GM23338 (cell line): ENCODE measurements at regions not wholly inside any gene's neighbourhood (a gene's known extent, or its start where the extent isn't known, plus 50 kb on each side); places are given as distances from the start of the nearest gene placed in this dataset.
A peak's percentile ranks its signal among the peaks of the same experiment; 100 is the strongest.

Experiments used
- ATAC-seq: fragments of 200-7000 bp; cut with Tn5 transposase; 3 replicates; pipeline ENCODE4 v1.9.1; 2020
- DNase-seq: peaks from one replicate; pipeline ENCODE4 v3.0.0-alpha.2; 2015; ENCODE audit warnings: low spot score
- H2AFZ ChIP-seq: fragments of 200-600 bp; sonication (generic); 2 replicates; pipeline ENCODE4 v1.8.0; 2016; ENCODE audit warnings: antibody characterized with exemption, mild to moderate bottlenecking, moderate library complexity
- H3F3A ChIP-seq: fragments of 200-600 bp; sonication (generic); replicated peaks from 2 replicates; pipeline ENCODE4 v1.8.0; 2017; ENCODE audit warnings: antibody characterized with exemption, mixed run types, low read depth
- H3K27ac ChIP-seq: fragments of 200-600 bp; sonication (generic); 2 replicates; pipeline ENCODE4 v1.6.1; 2016; ENCODE audit warnings: low read depth
- H3K27me3 ChIP-seq: fragments of 200-600 bp; sonication (generic); 2 replicates; pipeline ENCODE4 v1.8.0; 2016; ENCODE audit warnings: mild to moderate bottlenecking, mixed run types, moderate library complexity; ENCODE audit not compliant: insufficient read depth
- H3K36me3 ChIP-seq: fragments of 200-600 bp; sonication (generic); 2 replicates; pipeline ENCODE4 v1.8.0; 2016; ENCODE audit warnings: mild to moderate bottlenecking; ENCODE audit not compliant: insufficient read depth
- H3K4me1 ChIP-seq: fragments of 200-600 bp; sonication (generic); 2 replicates; pipeline ENCODE4 v1.8.0; 2016; ENCODE audit warnings: mild to moderate bottlenecking, moderate library complexity; ENCODE audit not compliant: insufficient read depth
- H3K4me2 ChIP-seq: fragments of 200-600 bp; sonication (generic); 2 replicates; pipeline ENCODE4 v1.7.1; 2017; ENCODE audit warnings: mixed run types
- H3K4me3 ChIP-seq: fragments of 200-600 bp; sonication (generic); 2 replicates; pipeline ENCODE4 v1.6.1; 2016; ENCODE audit warnings: mixed run types
- H3K79me2 ChIP-seq: fragments of 200-600 bp; sonication (generic); replicated peaks from 2 replicates; pipeline ENCODE4 v1.8.0; 2017; ENCODE audit warnings: mild to moderate bottlenecking; ENCODE audit not compliant: insufficient read depth
- H3K9me2 ChIP-seq: fragments of 200-600 bp; sonication (generic); 2 replicates; pipeline ENCODE4 v1.8.0; 2017; ENCODE audit not compliant: insufficient read depth
- H4K20me1 ChIP-seq: fragments of 200-600 bp; sonication (generic); replicated peaks from 2 replicates; pipeline ENCODE4 v1.8.0; 2017; ENCODE audit warnings: mild to moderate bottlenecking; ENCODE audit not compliant: insufficient read depth
- H3K27ac Mint-ChIP-seq: 2 replicates; pipeline ENCODE4 v1.8.0; 2020; ENCODE audit warnings: inconsistent platforms, mild to moderate bottlenecking, moderate library complexity, mixed read lengths
- H3K27me3 Mint-ChIP-seq: 3 replicates; pipeline ENCODE4 v1.8.0; 2022; ENCODE audit warnings: low read depth, mild to moderate bottlenecking, moderate library complexity, mixed read lengths, inconsistent platforms; ENCODE audit not compliant: insufficient read depth, poor library complexity
- H3K36me3 Mint-ChIP-seq: 3 replicates; pipeline ENCODE4 v1.8.0; 2021; ENCODE audit warnings: low read depth, mild to moderate bottlenecking, inconsistent platforms, moderate library complexity, mixed read lengths
- H3K4me1 Mint-ChIP-seq: 3 replicates; pipeline ENCODE4 v1.8.0; 2020; ENCODE audit warnings: mild to moderate bottlenecking, inconsistent platforms, mixed read lengths
- H3K4me3 Mint-ChIP-seq: 3 replicates; pipeline ENCODE4 v1.8.0; 2021; ENCODE audit warnings: moderate library complexity, mild to moderate bottlenecking, inconsistent platforms, mixed read lengths
- H3K9me3 Mint-ChIP-seq: 3 replicates; pipeline ENCODE4 v1.8.0; 2020; ENCODE audit warnings: moderate library complexity, mild to moderate bottlenecking, inconsistent platforms, mixed read lengths
- CREB1 ChIP-seq: fragments of 250-450 bp; sonication (Bioruptor Pico); IDR thresholded peaks from 2 replicates; pipeline ENCODE4 v1.5.0; 2020; ENCODE audit warnings: low read depth, mild to moderate bottlenecking, moderate library complexity
- EZH2 ChIP-seq: fragments of 200-600 bp; sonication (generic); IDR thresholded peaks from one replicate; pipeline ENCODE4 v1.8.0; 2017; ENCODE audit warnings: antibody characterized with exemption, mild to moderate bottlenecking, low read depth; ENCODE audit not compliant: unreplicated experiment
- EZH2phosphoT487 ChIP-seq: fragments of 200-600 bp; sonication (generic); IDR thresholded peaks from one replicate; pipeline ENCODE4 v1.8.1; 2018; ENCODE audit warnings: antibody characterized with exemption; ENCODE audit not compliant: unreplicated experiment
- JUNB ChIP-seq: IDR thresholded peaks from one replicate; pipeline ENCODE4 v1.6.1; 2016; ENCODE audit warnings: antibody characterized with exemption; ENCODE audit not compliant: unreplicated experiment
- NANOG ChIP-seq: IDR thresholded peaks from 2 replicates; pipeline ENCODE4 v1.6.1; 2016; ENCODE audit warnings: antibody characterized with exemption, borderline replicate concordance
- POLR2AphosphoS5 ChIP-seq: IDR thresholded peaks from 2 replicates; pipeline ENCODE4 v1.6.1; 2016; ENCODE audit warnings: antibody characterized with exemption, low read depth
- STAT1 ChIP-seq: IDR thresholded peaks from one replicate; pipeline ENCODE4 v1.6.1; 2016; ENCODE audit warnings: antibody characterized with exemption; ENCODE audit not compliant: unreplicated experiment
- ZNF331 ChIP-seq: fragments of 250-450 bp; sonication (Bioruptor Pico); IDR thresholded peaks from 2 replicates; pipeline ENCODE4 v1.5.0; 2020; ENCODE audit warnings: low read depth, mild to moderate bottlenecking, moderate library complexity
- TF ChIP-seq, protein P1 (sequence below): IDR thresholded peaks from one replicate; pipeline ENCODE4 v1.6.1; 2018; ENCODE audit warnings: antibody characterized with exemption; ENCODE audit not compliant: unreplicated experiment
- TF ChIP-seq, protein P2 (sequence below), 2 experiments: fragments of 200-600 bp in 1 of 2; sonication (generic) in 1 of 2; conservative IDR thresholded peaks; 2 replicates each; pipeline versions ENCODE4 v1.5.1 to v1.6.1; 2016 to 2017; ENCODE audit warnings: antibody characterized with exemption in 2 of 2, low read depth in 2 of 2, mild to moderate bottlenecking in 2 of 2, moderate library complexity in 1 of 2
- TF ChIP-seq, protein P3 (sequence below): IDR thresholded peaks from 2 replicates; pipeline ENCODE4 v1.6.1; 2016; ENCODE audit warnings: antibody characterized with exemption

GRCh38 chr14:22699801-22700564 is 55.8 kb upstream of the OR6J1 start:
- ATAC-seq (no peak), DNase-seq (no peak)
- Histone ChIP-seq H4K20me1 (no peaks in the 10 kb centered on the region), H3K4me1 (no peaks in the 10 kb centered on the region), H3K27ac (no peak overlapping the region), H3K36me3 (no peaks in the 10 kb centered on the region), H3K27me3 (no peaks in the 10 kb centered on the region), H3K4me3 (no peak overlapping the region), H2AFZ (0 out of 2 replicates have a peak overlapping the region, but pooled peaks have one; percentile 28), H3K79me2 (no peaks in the 10 kb centered on the region), H3K9me2 (peaks cover 6% of the 10 kb centered on the region), H3F3A (no peaks in the 10 kb centered on the region), H3K4me2 (no peak overlapping the region)
- no peaks in the 10 kb centered on the region for H3K9me3 Mint-ChIP-seq
- no peak overlapping the region for H3K4me3 Mint-ChIP-seq
- H3K27ac Mint-ChIP-seq = no peak overlapping the region
- no peaks in the 10 kb centered on the region for H3K36me3 Mint-ChIP-seq
- H3K4me1 Mint-ChIP-seq = no peaks in the 10 kb centered on the region
- H3K27me3 Mint-ChIP-seq = peaks cover 5% of the 10 kb centered on the region
- TF ChIP-seq CREB1 (no peak), JUNB (no peak), EZH2 (no peak), STAT1 (no peak)
- TF ChIP-seq, protein P1, sequence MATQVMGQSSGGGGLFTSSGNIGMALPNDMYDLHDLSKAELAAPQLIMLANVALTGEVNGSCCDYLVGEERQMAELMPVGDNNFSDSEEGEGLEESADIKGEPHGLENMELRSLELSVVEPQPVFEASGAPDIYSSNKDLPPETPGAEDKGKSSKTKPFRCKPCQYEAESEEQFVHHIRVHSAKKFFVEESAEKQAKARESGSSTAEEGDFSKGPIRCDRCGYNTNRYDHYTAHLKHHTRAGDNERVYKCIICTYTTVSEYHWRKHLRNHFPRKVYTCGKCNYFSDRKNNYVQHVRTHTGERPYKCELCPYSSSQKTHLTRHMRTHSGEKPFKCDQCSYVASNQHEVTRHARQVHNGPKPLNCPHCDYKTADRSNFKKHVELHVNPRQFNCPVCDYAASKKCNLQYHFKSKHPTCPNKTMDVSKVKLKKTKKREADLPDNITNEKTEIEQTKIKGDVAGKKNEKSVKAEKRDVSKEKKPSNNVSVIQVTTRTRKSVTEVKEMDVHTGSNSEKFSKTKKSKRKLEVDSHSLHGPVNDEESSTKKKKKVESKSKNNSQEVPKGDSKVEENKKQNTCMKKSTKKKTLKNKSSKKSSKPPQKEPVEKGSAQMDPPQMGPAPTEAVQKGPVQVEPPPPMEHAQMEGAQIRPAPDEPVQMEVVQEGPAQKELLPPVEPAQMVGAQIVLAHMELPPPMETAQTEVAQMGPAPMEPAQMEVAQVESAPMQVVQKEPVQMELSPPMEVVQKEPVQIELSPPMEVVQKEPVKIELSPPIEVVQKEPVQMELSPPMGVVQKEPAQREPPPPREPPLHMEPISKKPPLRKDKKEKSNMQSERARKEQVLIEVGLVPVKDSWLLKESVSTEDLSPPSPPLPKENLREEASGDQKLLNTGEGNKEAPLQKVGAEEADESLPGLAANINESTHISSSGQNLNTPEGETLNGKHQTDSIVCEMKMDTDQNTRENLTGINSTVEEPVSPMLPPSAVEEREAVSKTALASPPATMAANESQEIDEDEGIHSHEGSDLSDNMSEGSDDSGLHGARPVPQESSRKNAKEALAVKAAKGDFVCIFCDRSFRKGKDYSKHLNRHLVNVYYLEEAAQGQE = no peak
- TF ChIP-seq, protein P2, sequence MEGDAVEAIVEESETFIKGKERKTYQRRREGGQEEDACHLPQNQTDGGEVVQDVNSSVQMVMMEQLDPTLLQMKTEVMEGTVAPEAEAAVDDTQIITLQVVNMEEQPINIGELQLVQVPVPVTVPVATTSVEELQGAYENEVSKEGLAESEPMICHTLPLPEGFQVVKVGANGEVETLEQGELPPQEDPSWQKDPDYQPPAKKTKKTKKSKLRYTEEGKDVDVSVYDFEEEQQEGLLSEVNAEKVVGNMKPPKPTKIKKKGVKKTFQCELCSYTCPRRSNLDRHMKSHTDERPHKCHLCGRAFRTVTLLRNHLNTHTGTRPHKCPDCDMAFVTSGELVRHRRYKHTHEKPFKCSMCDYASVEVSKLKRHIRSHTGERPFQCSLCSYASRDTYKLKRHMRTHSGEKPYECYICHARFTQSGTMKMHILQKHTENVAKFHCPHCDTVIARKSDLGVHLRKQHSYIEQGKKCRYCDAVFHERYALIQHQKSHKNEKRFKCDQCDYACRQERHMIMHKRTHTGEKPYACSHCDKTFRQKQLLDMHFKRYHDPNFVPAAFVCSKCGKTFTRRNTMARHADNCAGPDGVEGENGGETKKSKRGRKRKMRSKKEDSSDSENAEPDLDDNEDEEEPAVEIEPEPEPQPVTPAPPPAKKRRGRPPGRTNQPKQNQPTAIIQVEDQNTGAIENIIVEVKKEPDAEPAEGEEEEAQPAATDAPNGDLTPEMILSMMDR (conservative IDR thresholded peaks at IDR 0.05; ENCODE audit: low read depth in 2 of 2) = no peak

DNA sequence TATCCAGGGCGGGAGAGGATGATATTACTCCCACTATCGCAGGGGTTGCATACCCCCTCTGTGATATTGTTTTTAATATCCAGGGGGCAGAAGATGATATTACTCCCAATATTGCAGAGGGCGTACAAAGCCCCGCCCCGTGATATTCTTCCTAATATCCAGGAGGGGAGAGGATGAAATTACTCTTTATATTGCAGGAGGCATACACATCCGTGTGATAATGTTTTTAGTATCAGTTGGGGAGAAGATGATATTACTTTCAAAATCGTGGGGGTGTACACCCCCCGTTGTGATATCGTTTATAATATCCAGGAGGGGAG is 52.9 kb upstream of the OXA1L start:
- Mint-ChIP-seq H3K4me1 (peaks cover 4% of the 10 kb centered on the region; the same call in 2 of the 3 replicates), H3K27me3 (peaks cover 7% of the 10 kb centered on the region), H3K27ac (no peak overlapping the region), H3K9me3 (no peaks in the 10 kb centered on the region), H3K4me3 (peak overlapping the region; percentile 66), H3K36me3 (no peaks in the 10 kb centered on the region)
- Histone ChIP-seq H3K79me2 (no peaks in the 10 kb centered on the region), H3F3A (no peaks in the 10 kb centered on the region), H3K36me3 (no peaks in the 10 kb centered on the region), H3K27me3 (peaks cover 4% of the 10 kb centered on the region; the same call in 1 of the 2 replicates), H4K20me1 (no peaks in the 10 kb centered on the region), H3K27ac (no peak overlapping the region), H3K4me2 (peak overlapping the region; percentile 74), H3K4me3 (peak overlapping the region; percentile 44), H3K4me1 (peaks cover 9% of the 10 kb centered on the region; the same call in 1 of the 2 replicates), H3K9me2 (no peaks in the 10 kb centered on the region), H2AFZ (peak overlapping the region; percentile 99)
- ATAC-seq (no peak), DNase-seq (no peak)
- TF ChIP-seq NANOG (no peak), JUNB (no peak), ZNF331 (CRISPR knock-in tag) (no peak), POLR2AphosphoS5 (no peak), STAT1 (no peak), EZH2phosphoT487 (no peak), EZH2 (no peak)
- TF ChIP-seq, protein P3, sequence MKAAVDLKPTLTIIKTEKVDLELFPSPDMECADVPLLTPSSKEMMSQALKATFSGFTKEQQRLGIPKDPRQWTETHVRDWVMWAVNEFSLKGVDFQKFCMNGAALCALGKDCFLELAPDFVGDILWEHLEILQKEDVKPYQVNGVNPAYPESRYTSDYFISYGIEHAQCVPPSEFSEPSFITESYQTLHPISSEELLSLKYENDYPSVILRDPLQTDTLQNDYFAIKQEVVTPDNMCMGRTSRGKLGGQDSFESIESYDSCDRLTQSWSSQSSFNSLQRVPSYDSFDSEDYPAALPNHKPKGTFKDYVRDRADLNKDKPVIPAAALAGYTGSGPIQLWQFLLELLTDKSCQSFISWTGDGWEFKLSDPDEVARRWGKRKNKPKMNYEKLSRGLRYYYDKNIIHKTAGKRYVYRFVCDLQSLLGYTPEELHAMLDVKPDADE = no peak
- TF ChIP-seq, protein P1 = no peak
- TF ChIP-seq, protein P2 (conservative IDR thresholded peaks at IDR 0.05; ENCODE audit: low read depth in 2 of 2) = no peak
